Activated T-cell treated with anti-CD3 and anti-CD28 coated beads for 4 hours (primary cell): ENCODE measurements at regions not wholly inside any gene's neighbourhood (a gene's known extent, or its start where the extent isn't known, plus 50 kb on each side); places are given as distances from the start of the nearest gene placed in this dataset.
"Not testable (repeated sequence)": the region's sequence is repeated elsewhere in the genome, so short reads cannot be mapped to it uniquely, and the experiment has no call there.

Source experiments
- DNase-seq: peaks from one replicate; pipeline ENCODE4 v3.0.0-alpha.2; 2020

- DNase-seq: no peak
Observed at GRCh38 chr4:3867403-3868100, 101.4 kb downstream of the ADRA2C start.

GRCh38 chr4:3868211-3869173, 102.3 kb downstream of the ADRA2C start:
- DNase-seq: no peak

- no peak for DNase-seq
Observed at GRCh38 chr4:3869174-3869572, 103.0 kb downstream of the ADRA2C start.

- no peak for DNase-seq
Observed at GRCh38 chr4:3869661-3870566, 103.7 kb downstream of the ADRA2C start.

- no peak for DNase-seq
Observed at GRCh38 chr4:3870567-3870962, 104.4 kb downstream of the ADRA2C start.

GRCh38 chr4:3871181-3871852, 105.1 kb downstream of the ADRA2C start:
- DNase-seq: no peak

GRCh38 chr4:3871881-3872833, 106.0 kb downstream of the ADRA2C start:
- no peak for DNase-seq

GRCh38 chr4:3872834-3873313, 106.7 kb downstream of the ADRA2C start:
- no peak for DNase-seq

- DNase-seq: no peak
Observed at GRCh38 chr4:3873408-3874027, 107.3 kb downstream of the ADRA2C start.

GRCh38 chr4:3874028-3874415, 107.8 kb downstream of the ADRA2C start:
- no peak for DNase-seq

GRCh38 chr4:3874525-3875110, 108.4 kb downstream of the ADRA2C start:
- DNase-seq: no peak

GRCh38 chr4:3875466-3875865, 109.3 kb downstream of the ADRA2C start:
- DNase-seq: no peak

GRCh38 chr4:3876057-3876845, 110.1 kb downstream of the ADRA2C start:
- not testable (repeated sequence) for DNase-seq

GRCh38 chr4:3877236-3877635, 111.1 kb downstream of the ADRA2C start:
- DNase-seq: no peak

GRCh38 chr4:3877868-3878267, 111.7 kb downstream of the ADRA2C start:
- DNase-seq: no peak

GRCh38 chr4:3878678-3879077, 112.5 kb downstream of the ADRA2C start:
- no peak for DNase-seq

- DNase-seq: no peak
Observed at GRCh38 chr4:3879681-3880614, 113.8 kb downstream of the ADRA2C start.

- peak; percentile 58 for DNase-seq
Observed at GRCh38 chr4:3880615-3881120, 114.5 kb downstream of the ADRA2C start.
